ENCODE measurements at regions not wholly inside any gene's neighbourhood (a gene's known extent, or its start where the extent isn't known, plus 50 kb on each side); places are given as distances from the start of the nearest gene placed in this dataset.

DNA sequence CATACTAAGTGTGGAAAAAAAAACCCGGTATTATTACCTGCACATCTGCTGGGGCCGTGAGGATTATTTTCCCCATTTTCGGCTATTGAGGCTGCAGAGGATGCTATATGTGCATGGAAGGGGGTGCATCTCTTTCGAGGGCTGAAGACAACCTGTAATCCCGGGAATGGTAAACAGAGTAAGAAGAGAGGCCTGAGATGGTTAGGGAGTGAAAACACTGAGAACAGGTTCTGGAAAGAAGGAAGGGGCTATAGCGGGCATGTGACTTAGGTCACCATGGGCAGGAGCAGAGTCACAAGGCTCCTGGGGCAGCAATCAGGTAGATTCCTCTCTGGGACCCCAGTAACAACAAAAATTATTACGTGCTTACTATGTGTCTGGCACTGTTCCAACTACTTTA, 299.1 kb downstream of the RRAGC start:
- intact Hi-C loops (cut with micrococcal nuclease): no loop called here
- no peak for DNase-seq
- Mint-ChIP-seq H3K4me3 (peak overlapping the region; percentile 64), H3K27ac (peak overlapping the region; percentile 10), H3K9me3 (no peaks in the 10 kb centered on the region), H3K36me3 (ENCODE audit: low read depth) (no peaks in the 10 kb centered on the region), H3K4me1 (ENCODE audit: low read depth) (peaks cover 71% of the 10 kb centered on the region), H3K27me3 (peaks cover 24% of the 10 kb centered on the region)
- ChIA-PET CTCF (interaction anchor here (1.2 to 2.6 kb wide), 4 partner anchors 25 to 530 kb away, joined by 4 to 7 read pairs (median 5); no protein-coding TSS in a partner anchor), POLR2A (interaction anchor here (0.9 to 2.4 kb wide), 3 partner anchors 11 to 532 kb away, joined by 3 to 6 read pairs (median 6); no protein-coding TSS in a partner anchor)
- ATAC-seq: no peak
- TF ChIP-seq, protein P1, sequence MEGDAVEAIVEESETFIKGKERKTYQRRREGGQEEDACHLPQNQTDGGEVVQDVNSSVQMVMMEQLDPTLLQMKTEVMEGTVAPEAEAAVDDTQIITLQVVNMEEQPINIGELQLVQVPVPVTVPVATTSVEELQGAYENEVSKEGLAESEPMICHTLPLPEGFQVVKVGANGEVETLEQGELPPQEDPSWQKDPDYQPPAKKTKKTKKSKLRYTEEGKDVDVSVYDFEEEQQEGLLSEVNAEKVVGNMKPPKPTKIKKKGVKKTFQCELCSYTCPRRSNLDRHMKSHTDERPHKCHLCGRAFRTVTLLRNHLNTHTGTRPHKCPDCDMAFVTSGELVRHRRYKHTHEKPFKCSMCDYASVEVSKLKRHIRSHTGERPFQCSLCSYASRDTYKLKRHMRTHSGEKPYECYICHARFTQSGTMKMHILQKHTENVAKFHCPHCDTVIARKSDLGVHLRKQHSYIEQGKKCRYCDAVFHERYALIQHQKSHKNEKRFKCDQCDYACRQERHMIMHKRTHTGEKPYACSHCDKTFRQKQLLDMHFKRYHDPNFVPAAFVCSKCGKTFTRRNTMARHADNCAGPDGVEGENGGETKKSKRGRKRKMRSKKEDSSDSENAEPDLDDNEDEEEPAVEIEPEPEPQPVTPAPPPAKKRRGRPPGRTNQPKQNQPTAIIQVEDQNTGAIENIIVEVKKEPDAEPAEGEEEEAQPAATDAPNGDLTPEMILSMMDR (IDR thresholded peaks at IDR 0.05): no peak

DNA sequence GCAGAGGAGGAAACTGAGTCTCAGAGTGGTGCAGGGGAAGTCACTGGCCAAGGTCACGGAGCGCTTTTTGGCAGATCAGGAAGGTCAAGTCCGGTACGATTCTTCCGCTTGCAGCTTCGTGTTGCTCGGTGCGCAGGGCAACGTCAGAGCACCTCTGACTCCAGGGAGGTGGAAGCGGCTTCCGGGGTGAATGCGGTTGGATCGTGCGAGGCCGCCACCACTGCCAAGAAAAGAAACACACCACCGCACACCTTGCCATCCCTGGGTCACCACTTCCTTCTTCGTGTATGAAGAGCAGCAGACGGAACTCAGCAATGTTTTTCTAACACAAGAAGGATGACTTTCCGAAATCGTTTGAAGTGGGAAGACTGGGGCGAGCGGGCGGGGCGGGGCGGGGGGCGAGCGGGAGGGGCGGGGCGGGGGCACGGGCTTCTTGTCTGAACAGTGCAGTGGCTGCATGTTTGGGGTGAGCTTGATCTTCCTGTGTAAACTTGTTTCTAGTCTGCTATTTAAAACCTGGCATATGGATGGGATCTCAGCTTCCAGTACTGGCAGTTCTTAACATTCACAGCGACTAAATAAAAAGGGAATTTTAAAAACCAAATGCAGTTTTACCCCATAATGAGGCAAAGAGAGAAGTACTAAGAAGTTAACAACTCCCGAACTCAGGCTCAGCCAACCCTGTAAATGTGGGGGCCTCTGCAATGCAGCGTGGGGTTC, 300.0 kb downstream of the RRAGC start:
- intact Hi-C loops (cut with micrococcal nuclease): no loop called here

DNA sequence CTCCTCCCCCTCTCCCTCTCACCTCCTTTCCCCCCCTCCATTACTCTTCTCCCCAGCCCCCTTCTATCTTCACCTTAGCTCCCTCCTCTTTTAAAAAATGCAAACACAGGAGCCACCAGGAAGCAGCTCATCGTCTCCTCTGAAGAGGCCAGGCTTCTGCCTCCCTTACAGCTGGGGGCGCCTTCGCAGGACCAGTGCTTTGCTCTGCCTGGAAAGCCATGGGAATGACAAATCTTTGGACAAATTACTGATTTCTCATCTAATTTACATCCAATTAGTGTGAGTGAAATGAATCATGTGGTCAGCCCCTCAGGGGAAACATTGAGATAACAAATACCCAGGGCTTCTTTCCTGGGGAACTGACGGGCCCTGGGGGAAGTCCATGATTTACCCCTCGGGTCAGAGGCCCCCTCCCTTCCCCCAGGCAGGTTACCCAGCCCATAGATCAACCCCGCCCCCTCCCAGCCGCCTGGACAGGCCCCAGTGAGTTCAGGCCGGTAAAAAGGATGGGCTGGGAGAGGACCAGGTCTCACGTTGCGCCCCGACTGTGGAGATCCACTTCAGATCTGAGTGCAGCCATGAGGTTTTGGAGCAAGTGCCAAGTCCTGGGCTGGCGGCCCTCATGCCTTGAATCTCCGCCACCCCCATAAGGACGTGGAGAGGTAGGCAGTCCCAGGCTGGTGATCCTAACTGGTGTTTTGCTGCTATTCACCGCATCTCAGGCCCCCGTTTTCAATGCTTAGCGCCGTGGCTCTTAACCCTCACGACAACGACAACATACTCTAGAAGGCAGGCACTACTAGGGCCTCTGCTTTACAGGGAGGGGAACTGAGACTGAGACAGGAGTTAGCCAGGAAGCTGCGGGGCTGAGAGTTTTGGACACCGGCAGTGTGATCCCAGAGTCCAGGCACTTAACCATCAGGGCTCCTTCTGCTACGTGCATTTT, 300.8 kb downstream of the RRAGC start:
- intact Hi-C loops (cut with micrococcal nuclease): no loop called here
- peaks cover 64% of the 10 kb centered on the region for H3K4me1 Mint-ChIP-seq (ENCODE audit: low read depth)
- H3K27ac Mint-ChIP-seq: peak overlapping the region; percentile 88
- peaks cover 19% of the 10 kb centered on the region for H3K27me3 Mint-ChIP-seq
- H3K9me3 Mint-ChIP-seq: no peaks in the 10 kb centered on the region
- ATAC-seq (peak; percentile 42), DNase-seq (peak; percentile 27)
- no peaks in the 10 kb centered on the region for H3K36me3 Mint-ChIP-seq (ENCODE audit: low read depth)
- peak overlapping the region; percentile 64 for H3K4me3 Mint-ChIP-seq
- POLR2A ChIA-PET: interaction anchor here (0.7 to 2.4 kb wide), 6 partner anchors 12 to 481 kb away, joined by 3 to 6 read pairs (median 4); partner anchors contain the start of gene NDUFS5
- TF ChIP-seq, protein P1 (IDR thresholded peaks at IDR 0.05): no peak
- CTCF ChIA-PET: interaction anchor here (1.0 to 2.6 kb wide), 3 partner anchors 12 to 37 kb away, joined by 3 to 7 read pairs (median 4); no protein-coding TSS in a partner anchor

More for the DNA sequence above, 300.0 kb downstream of the RRAGC start:
- TF ChIP-seq, protein P1 (IDR thresholded peaks at IDR 0.05): no peak
- Mint-ChIP-seq H3K36me3 (ENCODE audit: low read depth) (no peaks in the 10 kb centered on the region), H3K9me3 (no peaks in the 10 kb centered on the region), H3K27ac (peak overlapping the region; percentile 88), H3K4me3 (peak overlapping the region; percentile 64), H3K4me1 (ENCODE audit: low read depth) (peaks cover 71% of the 10 kb centered on the region), H3K27me3 (peaks cover 24% of the 10 kb centered on the region)
- ChIA-PET POLR2A (interaction anchor here (0.7 to 2.4 kb wide), 7 partner anchors 12 to 531 kb away, joined by 3 to 6 read pairs (median 3); partner anchors contain the start of gene NDUFS5), CTCF (interaction anchor here (1.0 to 2.6 kb wide), 5 partner anchors 13 to 529 kb away, joined by 3 to 7 read pairs (median 4); no protein-coding TSS in a partner anchor)
- DNase-seq: peak; percentile 94
- peak; percentile 88 for ATAC-seq

DNA sequence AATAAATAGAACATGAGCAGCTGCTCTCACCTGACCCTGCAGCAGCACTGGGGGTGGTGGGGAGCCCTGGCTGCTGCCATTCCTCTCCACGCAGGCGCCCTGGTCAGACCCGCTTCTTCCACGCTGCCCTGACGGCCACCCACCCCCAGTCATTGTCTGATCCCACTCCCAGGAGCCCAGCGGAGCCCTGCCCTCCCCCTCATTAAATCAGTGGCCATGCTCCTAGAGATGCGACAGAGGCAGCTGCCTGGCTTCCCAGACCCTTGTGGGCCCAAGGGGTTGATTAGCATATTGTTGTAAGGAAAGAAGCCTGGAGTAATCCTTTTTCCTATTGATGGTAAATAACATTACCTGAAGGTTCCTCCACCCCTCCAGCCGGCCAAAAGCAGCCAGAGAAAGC, 301.5 kb downstream of the RRAGC start:
- POLR2A ChIA-PET: no interaction called here
- intact Hi-C loops (cut with micrococcal nuclease): no loop called here
- Mint-ChIP-seq H3K9me3 (no peaks in the 10 kb centered on the region), H3K36me3 (ENCODE audit: low read depth) (no peaks in the 10 kb centered on the region), H3K27ac (peak overlapping the region; percentile 21), H3K4me1 (ENCODE audit: low read depth) (peaks cover 58% of the 10 kb centered on the region), H3K27me3 (peaks cover 14% of the 10 kb centered on the region), H3K4me3 (no peak overlapping the region)
- TF ChIP-seq, protein P1 (IDR thresholded peaks at IDR 0.05): no peak
- ATAC-seq (no peak), DNase-seq (no peak)
- CTCF ChIA-PET: no interaction called here

Measured in activated CD8-positive, alpha-beta T cell treated with anti-CD3 and anti-CD28 coated beads for 36 hours (primary cell).